Limb (tissue), 2 donors: ENCODE measurements at regions not wholly inside any gene's neighbourhood (a gene's known extent, or its start where the extent isn't known, plus 50 kb on each side); places are given as distances from the start of the nearest gene placed in this dataset.
A peak's percentile ranks its signal among the peaks of the same experiment; 100 is the strongest.

ENCODE experiments used
- DNase-seq, 2 donors: peaks; one replicate each; pipeline ENCODE4 v3.0.0-alpha.2; 2016; ENCODE audit errors: extremely low spot score in 2 of 2

GRCh38 chr2:67965246-67965645 is 97.6 kb downstream of the C1D start:
- DNase-seq, result no peak

GRCh38 chr2:67970071-67970470 is 92.7 kb downstream of the C1D start:
- no peak for DNase-seq

- no peak for DNase-seq
Observed at GRCh38 chr2:67970542-67970941, 92.3 kb downstream of the C1D start.

GRCh38 chr2:67974559-67975430 is 88.0 kb downstream of the C1D start:
- peak in 1 of 2 donors; percentile 43 for DNase-seq

- DNase-seq, result no peak
Observed at GRCh38 chr2:67977464-67977863, 85.3 kb downstream of the C1D start.

- no peak for DNase-seq
Observed at GRCh38 chr2:67982956-67983355, 79.8 kb downstream of the C1D start.

- DNase-seq, result no peak
Observed at GRCh38 chr2:67984600-67984999, 78.2 kb downstream of the C1D start.

GRCh38 chr2:67985586-67985985 is 77.2 kb downstream of the C1D start:
- no peak for DNase-seq

GRCh38 chr2:67986258-67986657 is 76.5 kb downstream of the C1D start:
- no peak for DNase-seq
